Pancreas (tissue), 10 donors: ENCODE measurements at regions not wholly inside any gene's neighbourhood (a gene's known extent, or its start where the extent isn't known, plus 50 kb on each side); places are given as distances from the start of the nearest gene placed in this dataset.
"Not testable (repeated sequence)": the region's sequence is repeated elsewhere in the genome, so short reads cannot be mapped to it uniquely, and the experiment has no call there.

ENCODE experiments used
- ATAC-seq, 4 donors: fragments of 200-7000 bp; cut with Tn5 transposase; one replicate each; pipeline versions ENCODE4 v1.8.0 to v1.9.1; 2020; ENCODE audit warnings: mild to moderate bottlenecking in 4 of 4, moderate library complexity in 4 of 4
- DNase-seq, 6 donors: peaks; one replicate each; pipeline ENCODE4 v3.0.0-alpha.2; 2020
- FAIRE-seq: peaks from 2 replicates; lab custom pipeline; 2012; peaks lifted over from hg19 to GRCh38; lab: Jason Lieb, UNC
- H3K27ac ChIP-seq, 4 donors: fragments of 200-600 bp; sonication (generic); 1 replicate in 3 of 4; 2 replicates in 1 of 4; pipeline versions ENCODE4 v1.5.0 to v1.8.0; 2020
- H3K27me3 ChIP-seq, 4 donors: fragments of 200-600 bp; one replicate each; pipeline ENCODE4 v1.8.0; 2021
- H3K36me3 ChIP-seq, 3 donors: fragments of 200-600 bp; sonication (generic) in 1 of 3; one replicate each; pipeline versions ENCODE4 v1.5.0 to v1.8.0; 2020 to 2021
- H3K4me1 ChIP-seq, 3 donors: fragments of 200-600 bp; one replicate each; pipeline ENCODE4 v1.8.0; 2021
- H3K4me3 ChIP-seq, 4 donors: fragments of 200-600 bp; sonication (generic) in 2 of 4; one replicate each; pipeline versions ENCODE4 v1.5.0 to v1.8.0; 2020 to 2021
- H3K9me3 ChIP-seq, 4 donors: fragments of 200-600 bp; one replicate each; pipeline ENCODE4 v1.8.0; 2021
- CTCF ChIP-seq, 4 donors: fragments of 200-600 bp; sonication (generic) in 3 of 4; IDR thresholded peaks; one replicate each; pipeline versions ENCODE4 v1.5.0 to v1.8.0; 2021; ENCODE audit warnings: antibody characterized with exemption in 4 of 4
- WGBS, 2 donors: extraction: QIAGEN DNeasy Blood & Tissue Kit; methylation state at CpG; one replicate each; pipeline ENCODE4 v1.1.7; 2013; 5-methylcytosine and 5-hydroxymethylcytosine counted together
- intact Hi-C, 3 donors: fragments of 100-400 bp; cut with DNase I; formaldehyde crosslinking; loops; one replicate each; pipeline versions ENCODE4 v1.11.1 to v1.14.2; 2022
- donor health status: healthy with polysubstance abuse.
- donor health status: DM: no; HTN: no; CAD: no; lungs with moderate emphysema.
- donor health status: DM: no; HTN: no; CAD: no.
- donor health status: control.
- donor health status: control.
- donor health status: Bipolar disorder and iron deficiency.
- donor health status: DM: yes; HTN: yes; CAD: no.
- donor health status: DM: no; HTN: no; CAD: no.
- donor health status: DM: no; HTN: no; CAD: no.
- donor health status: DM: yes; HTN: yes; CAD: no.

GRCh38 chr1:30366199-30366598 lies 357.2 kb downstream of the MATN1 start:
- Histone ChIP-seq H3K36me3 (no peaks in the 10 kb centered on the region), H3K27me3 (no peaks in the 10 kb centered on the region), H3K27ac (no peak overlapping the region), H3K4me3 (no peak overlapping the region), H3K4me1 (no peaks in the 10 kb centered on the region), H3K9me3 (no peaks in the 10 kb centered on the region)
- no peak for TF ChIP-seq CTCF (IDR thresholded peaks at IDR 0.05)
- ATAC-seq (no peak), DNase-seq (no peak), FAIRE-seq (no peak)
- WGBS, 2 donors, result 83 to 92% methylated on average over 4 of the region's 4 CpGs
- intact Hi-C loops, result no loop called here

GRCh38 chr1:30365596-30365995 lies 357.8 kb downstream of the MATN1 start:
- WGBS, 2 donors, result 69 to 75% methylated on average over 3 of the region's 3 CpGs
- Histone ChIP-seq H3K27me3 (no peaks in the 10 kb centered on the region), H3K4me1 (no peaks in the 10 kb centered on the region), H3K9me3 (no peaks in the 10 kb centered on the region), H3K36me3 (no peaks in the 10 kb centered on the region), H3K27ac (no peak overlapping the region), H3K4me3 (no peak overlapping the region)
- no peak for FAIRE-seq
- no peak for DNase-seq
- TF ChIP-seq CTCF (IDR thresholded peaks at IDR 0.05), result no peak
- ATAC-seq, result no peak
- intact Hi-C loops, result no loop called here

DNA sequence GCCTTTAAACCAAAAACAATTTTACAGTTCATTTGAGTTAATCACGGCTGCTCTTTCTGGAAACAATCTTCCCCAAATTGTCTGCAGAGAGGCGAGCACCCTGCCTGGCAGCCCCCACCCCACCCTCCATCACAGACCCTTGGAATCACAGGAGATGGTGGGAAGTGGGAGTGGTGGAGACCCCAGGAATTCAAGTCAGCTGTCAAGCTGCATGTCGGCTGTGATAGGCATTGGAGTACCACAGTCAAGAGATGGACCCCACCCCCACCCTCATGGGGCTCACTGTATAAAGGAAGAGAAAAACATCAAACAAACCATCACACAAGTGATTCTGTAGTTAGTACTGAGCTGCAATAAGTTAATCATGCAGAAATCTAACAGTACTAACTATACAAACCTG lies 360.4 kb downstream of the MATN1 start:
- no peak for TF ChIP-seq CTCF (IDR thresholded peaks at IDR 0.05)
- DNase-seq, result no peak
- no peak overlapping the region for H3K27ac ChIP-seq
- H3K4me1 ChIP-seq, result no peaks in the 10 kb centered on the region
- no peaks in the 10 kb centered on the region for H3K27me3 ChIP-seq
- no peaks in the 10 kb centered on the region for H3K36me3 ChIP-seq
- intact Hi-C loops, result no loop called here
- WGBS, 2 donors, result 71 to 78% methylated on average over 3 of the region's 3 CpGs
- FAIRE-seq, result no peak
- H3K4me3 ChIP-seq, result no peak overlapping the region
- H3K9me3 ChIP-seq, result no peaks in the 10 kb centered on the region
- ATAC-seq, result no peak

DNA sequence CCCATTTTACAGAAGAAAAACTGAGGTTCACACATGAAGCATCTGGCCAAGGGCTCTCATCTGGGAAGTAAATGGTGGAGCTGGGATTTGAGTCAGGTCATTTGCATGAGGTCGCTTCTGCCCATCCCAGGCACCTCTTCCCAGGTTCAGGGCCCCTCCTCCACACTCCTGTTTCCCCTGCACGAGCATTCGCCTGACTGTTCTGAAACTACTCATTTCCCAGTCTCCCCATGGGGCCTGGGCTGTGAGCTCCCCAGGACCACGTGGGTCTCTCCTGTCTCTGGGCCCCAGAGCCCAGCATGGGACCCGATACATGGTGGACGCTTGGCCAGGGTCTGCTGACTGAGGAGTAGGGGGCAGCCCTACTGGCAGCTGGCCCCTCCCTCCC lies 360.8 kb downstream of the MATN1 start:
- ATAC-seq, result no peak
- H3K27ac ChIP-seq, result no peak overlapping the region
- H3K36me3 ChIP-seq, result no peaks in the 10 kb centered on the region
- H3K9me3 ChIP-seq, result no peaks in the 10 kb centered on the region
- H3K27me3 ChIP-seq, result no peaks in the 10 kb centered on the region
- WGBS, 2 donors, result 72 to 87% methylated on average over 6 of the region's 6 CpGs
- no peak for FAIRE-seq
- no peaks in the 10 kb centered on the region for H3K4me1 ChIP-seq
- intact Hi-C loops, result no loop called here
- H3K4me3 ChIP-seq, result no peak overlapping the region
- TF ChIP-seq CTCF (IDR thresholded peaks at IDR 0.05), result no peak
- DNase-seq, result no peak

GRCh38 chr1:30361890-30362602 lies 361.3 kb downstream of the MATN1 start:
- ATAC-seq, H3K27ac ChIP-seq, H3K4me1 ChIP-seq, intact Hi-C loops, FAIRE-seq, H3K4me3 ChIP-seq, DNase-seq, H3K9me3 ChIP-seq, H3K27me3 ChIP-seq, H3K36me3 ChIP-seq: not testable (repeated sequence)
- WGBS, 2 donors, result 79 to 86% methylated on average over 9 to 10 of the region's 10 CpGs
